GM12891 (cell line): ENCODE measurements at regions not wholly inside any gene's neighbourhood (a gene's known extent, or its start where the extent isn't known, plus 50 kb on each side); places are given as distances from the start of the nearest gene placed in this dataset.
"Not testable (repeated sequence)": the region's sequence is repeated elsewhere in the genome, so short reads cannot be mapped to it uniquely, and the experiment has no call there.

Experiments used
- DNase-seq: peaks from one replicate; pipeline ENCODE4 v3.0.0; 2011; ENCODE audit warnings: low spot score; ENCODE audit not compliant: insufficient read length
- FAIRE-seq: peaks from 2 replicates; lab custom pipeline; 2011; peaks lifted over from hg19 to GRCh38; lab: Jason Lieb, UNC
- PAX5 ChIP-seq: IDR thresholded peaks from 2 replicates; pipeline ENCODE4 v1.6.1; 2011; ENCODE audit warnings: low read length, moderate library complexity, mild to moderate bottlenecking; ENCODE audit not compliant: insufficient read depth, severe bottlenecking
- POLR2A ChIP-seq: IDR thresholded peaks from 2 replicates; pipeline ENCODE4 v1.6.1; 2011; ENCODE audit warnings: low read depth, low read length, control low read depth
- POLR2AphosphoS5 ChIP-seq: IDR thresholded peaks from 2 replicates; pipeline ENCODE4 v1.6.1; 2011; ENCODE audit warnings: low read depth, low read length, control low read depth
- POU2F2 ChIP-seq: IDR thresholded peaks from 2 replicates; pipeline ENCODE4 v1.6.1; 2011; ENCODE audit warnings: low read depth, mild to moderate bottlenecking, control low read depth, low read length, moderate library complexity
- SPI1 ChIP-seq: IDR thresholded peaks from 2 replicates; pipeline ENCODE4 v1.6.1; 2011; ENCODE audit warnings: low read depth, low read length, control low read depth
- TAF1 ChIP-seq: IDR thresholded peaks from 2 replicates; pipeline ENCODE4 v1.6.1; 2011; ENCODE audit warnings: low read depth, low read length, control low read depth

DNA sequence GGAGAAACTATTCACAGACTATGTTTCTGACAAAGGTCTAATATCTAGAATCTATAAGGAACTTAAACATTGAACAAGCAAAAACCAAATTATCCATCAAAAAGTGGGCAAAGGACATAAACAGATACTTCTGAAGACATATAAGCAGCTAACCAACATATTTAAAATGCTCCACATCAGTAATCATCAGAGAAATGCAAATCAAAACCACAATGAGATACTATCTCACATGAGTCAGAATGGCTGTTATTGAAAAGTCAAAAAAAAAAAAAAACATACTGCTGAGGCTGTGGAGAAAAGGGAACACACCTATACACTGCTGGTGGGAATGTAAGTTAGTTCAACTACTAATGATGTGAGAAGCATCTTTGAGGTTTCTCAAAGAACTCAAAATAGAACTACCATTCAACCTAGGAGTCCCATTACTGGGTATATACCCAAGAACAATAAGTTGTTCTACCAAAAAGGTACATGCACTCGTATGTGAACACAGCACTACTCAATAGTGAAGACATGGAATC is 220.4 kb upstream of the TFPI start:
- no peak for DNase-seq
- no peak for TF ChIP-seq PAX5
- no peak for TF ChIP-seq SPI1
- no peak for TF ChIP-seq POLR2AphosphoS5
- TF ChIP-seq TAF1: no peak
- TF ChIP-seq POU2F2: no peak
- TF ChIP-seq POLR2A: no peak
- FAIRE-seq: no peak

GRCh38 chr2:187775196-187775595 is 221.0 kb upstream of the TFPI start:
- TF ChIP-seq POLR2AphosphoS5: no peak
- no peak for TF ChIP-seq TAF1
- TF ChIP-seq POU2F2: no peak
- no peak for TF ChIP-seq SPI1
- no peak for TF ChIP-seq PAX5
- TF ChIP-seq POLR2A: no peak
- FAIRE-seq (no peak), DNase-seq (no peak)

- DNase-seq (no peak), FAIRE-seq (no peak)
- TF ChIP-seq POLR2AphosphoS5: no peak
- no peak for TF ChIP-seq PAX5
- TF ChIP-seq POLR2A: no peak
- TF ChIP-seq POU2F2: no peak
- TF ChIP-seq TAF1: no peak
- no peak for TF ChIP-seq SPI1
Measured at GRCh38 chr2:187775651-187776050, 221.4 kb upstream of the TFPI start.

DNA sequence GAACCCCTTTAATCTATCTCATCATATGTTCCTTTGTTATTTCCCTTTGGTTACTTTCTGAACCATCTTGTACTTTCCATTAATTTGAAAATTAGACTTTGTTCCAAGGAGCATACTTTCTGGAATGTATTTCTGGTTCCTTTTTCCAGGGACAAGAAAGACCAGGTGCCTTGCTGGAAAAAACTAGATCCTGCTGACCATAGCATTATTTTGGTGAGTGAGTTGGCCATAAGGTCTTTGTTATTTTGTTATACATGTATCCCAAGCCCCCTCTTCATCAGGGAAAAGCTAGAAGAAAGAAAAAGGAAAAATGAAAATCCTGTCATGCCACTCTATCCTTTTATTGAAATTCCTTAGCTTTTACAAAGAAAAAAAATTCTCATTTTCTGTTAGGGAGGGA is 228.1 kb upstream of the TFPI start:
- DNase-seq (no peak), FAIRE-seq (no peak)
- TF ChIP-seq SPI1: no peak
- TF ChIP-seq POLR2A: no peak
- no peak for TF ChIP-seq POU2F2
- TF ChIP-seq PAX5: no peak
- TF ChIP-seq TAF1: no peak
- no peak for TF ChIP-seq POLR2AphosphoS5

DNA sequence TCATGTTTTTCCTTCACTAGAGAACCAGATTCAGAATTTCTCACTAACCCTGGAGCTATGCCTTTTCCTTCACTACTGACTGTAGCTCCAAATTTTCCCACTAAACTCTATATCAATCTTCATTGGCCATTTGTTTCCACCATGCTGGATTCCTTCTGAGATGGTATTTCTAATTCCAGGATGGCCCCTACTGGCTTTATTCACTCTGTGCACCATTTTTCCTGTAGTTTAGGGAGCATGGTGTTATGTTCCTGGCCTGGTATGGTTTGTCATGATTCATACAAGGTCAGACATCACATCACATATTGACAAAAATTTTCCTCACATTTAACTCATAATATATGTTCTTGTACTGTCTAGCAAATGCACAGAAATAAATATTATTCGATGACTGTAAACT is 229.2 kb upstream of the TFPI start:
- TF ChIP-seq POLR2A: no peak
- no peak for TF ChIP-seq SPI1
- no peak for TF ChIP-seq PAX5
- TF ChIP-seq POU2F2: no peak
- TF ChIP-seq TAF1: no peak
- TF ChIP-seq POLR2AphosphoS5: no peak
- no peak for FAIRE-seq
- DNase-seq: no peak

- not testable (repeated sequence) for DNase-seq, FAIRE-seq
Measured at GRCh38 chr2:187784138-187784537, 229.9 kb upstream of the TFPI start.

GRCh38 chr2:187799601-187800000 is 245.4 kb upstream of the TFPI start:
- TF ChIP-seq SPI1 (no peak), PAX5 (no peak), TAF1 (no peak), POU2F2 (no peak), POLR2A (no peak), POLR2AphosphoS5 (no peak)
- no peak for DNase-seq
- no peak for FAIRE-seq

DNA sequence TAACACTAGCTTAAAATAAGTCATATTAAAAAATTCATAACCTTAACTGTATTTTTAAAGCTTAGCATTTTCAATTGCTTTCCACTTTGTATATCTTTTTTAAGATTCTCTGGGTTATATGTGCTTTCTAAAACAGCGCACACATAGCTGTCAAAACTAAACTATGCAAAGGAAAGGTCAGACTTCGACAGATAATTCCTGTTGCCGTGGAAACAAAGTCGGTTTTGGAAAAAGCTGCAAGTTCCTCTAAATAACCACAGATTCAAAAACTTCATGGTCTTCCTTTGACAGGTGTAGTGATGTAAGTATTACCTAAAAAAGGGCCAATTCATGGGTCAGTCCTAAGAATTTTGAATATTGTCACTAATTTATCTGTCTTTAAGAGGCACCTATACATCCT is 249.6 kb upstream of the TFPI start:
- FAIRE-seq (no peak), DNase-seq (no peak)
- no peak for TF ChIP-seq SPI1
- no peak for TF ChIP-seq POU2F2
- TF ChIP-seq TAF1: no peak
- no peak for TF ChIP-seq POLR2AphosphoS5
- TF ChIP-seq POLR2A: no peak
- no peak for TF ChIP-seq PAX5

GRCh38 chr2:187815113-187815512 is 260.9 kb upstream of the TFPI start:
- no peak for TF ChIP-seq POLR2AphosphoS5
- TF ChIP-seq SPI1: no peak
- no peak for TF ChIP-seq POLR2A
- no peak for TF ChIP-seq POU2F2
- DNase-seq: no peak
- FAIRE-seq: no peak

DNA sequence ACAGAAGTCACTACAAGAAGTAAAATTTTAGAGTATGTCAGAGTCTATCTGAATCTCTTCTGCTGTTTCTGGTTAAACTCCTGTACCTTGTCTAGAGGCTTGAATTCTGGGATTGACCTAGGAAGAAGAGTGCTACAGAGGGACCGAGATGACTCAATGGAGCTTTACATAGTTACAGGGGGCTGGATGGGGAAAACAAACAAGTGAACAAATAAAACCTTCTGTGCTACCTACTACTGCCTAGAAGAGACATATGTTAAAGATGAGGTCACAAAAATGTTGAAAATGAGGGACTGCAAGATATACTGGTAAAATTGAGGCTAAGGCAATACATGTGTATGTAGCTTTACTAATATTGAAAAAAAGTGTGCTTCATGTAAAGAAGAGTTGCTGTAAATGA is 265.4 kb upstream of the TFPI start:
- FAIRE-seq (no peak), DNase-seq (no peak)
- TF ChIP-seq POLR2A (no peak), SPI1 (no peak)

- TF ChIP-seq POLR2AphosphoS5: no peak
- no peak for TF ChIP-seq TAF1
- no peak for TF ChIP-seq POLR2A
- no peak for TF ChIP-seq PAX5
- no peak for TF ChIP-seq POU2F2
- TF ChIP-seq SPI1: no peak
- FAIRE-seq: no peak
Measured at GRCh38 chr2:187825108-187825507, 270.9 kb upstream of the TFPI start.

More at GRCh38 chr2:187825108-187825507, 270.9 kb upstream of the TFPI start:
- no peak for DNase-seq
